MV-4-11 (cell line): ENCODE measurements at regions not wholly inside any gene's neighbourhood (a gene's known extent, or its start where the extent isn't known, plus 50 kb on each side); places are given as distances from the start of the nearest gene placed in this dataset.

Experiments
- DNase-seq: peaks from one replicate; lab custom pipeline; 2025; lab: John Stamatoyannopoulos, UW

DNA sequence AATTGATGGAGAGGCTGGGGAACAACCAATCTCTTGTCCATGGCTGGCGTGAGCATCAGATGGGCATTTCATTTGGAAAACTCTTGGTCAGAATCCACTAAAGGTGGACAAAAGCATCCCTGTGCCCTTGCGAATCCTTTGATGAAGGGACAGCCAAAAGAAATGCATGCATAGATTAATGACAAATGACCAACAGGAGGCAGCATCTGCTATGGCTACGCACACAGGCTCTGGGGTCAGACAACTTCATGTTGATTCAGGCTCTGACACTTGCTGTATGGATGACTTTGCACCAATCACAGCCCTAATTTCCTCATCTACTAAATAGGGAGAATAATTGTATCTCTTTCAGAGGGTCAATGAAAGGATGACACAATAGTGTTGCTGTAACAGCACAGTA lies 117.5 kb downstream of the ASCL4 start:
- DNase-seq, result peak; percentile 32

DNA sequence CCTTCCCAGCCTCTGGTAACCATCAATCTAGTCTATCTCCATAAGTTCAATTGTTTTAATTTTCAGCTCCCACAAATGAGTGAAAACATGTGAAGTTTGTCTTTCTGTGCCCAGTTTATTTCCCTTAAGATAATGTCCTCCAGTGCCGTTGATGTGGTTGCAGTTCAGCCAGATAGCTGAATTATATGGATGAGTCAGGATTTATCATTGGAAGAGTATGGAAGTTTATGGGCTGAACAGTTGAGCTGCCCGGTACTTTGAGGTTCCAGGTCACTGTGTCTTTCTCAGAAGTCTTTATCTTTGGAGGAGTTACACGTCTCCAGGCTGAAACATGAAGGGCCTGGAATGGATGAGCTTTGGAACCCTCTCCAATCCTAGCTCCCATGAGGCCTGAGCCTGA lies 120.1 kb downstream of the ASCL4 start:
- no peak for DNase-seq

DNA sequence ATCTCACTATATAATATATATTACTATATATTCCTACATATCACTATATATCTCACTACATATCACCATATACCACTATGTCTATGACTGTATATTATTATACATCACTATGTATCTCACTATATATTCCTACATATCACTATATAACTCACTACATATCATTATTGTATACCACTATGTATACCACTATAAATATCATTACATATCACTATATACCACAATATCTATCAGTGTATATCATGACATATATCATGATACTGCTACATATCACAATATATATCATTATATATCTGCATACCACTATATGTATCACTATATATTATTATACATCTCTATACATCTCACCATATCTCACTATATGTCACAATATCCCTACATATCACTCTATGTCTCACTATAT lies 121.5 kb downstream of the ASCL4 start:
- DNase-seq, result no peak

DNA sequence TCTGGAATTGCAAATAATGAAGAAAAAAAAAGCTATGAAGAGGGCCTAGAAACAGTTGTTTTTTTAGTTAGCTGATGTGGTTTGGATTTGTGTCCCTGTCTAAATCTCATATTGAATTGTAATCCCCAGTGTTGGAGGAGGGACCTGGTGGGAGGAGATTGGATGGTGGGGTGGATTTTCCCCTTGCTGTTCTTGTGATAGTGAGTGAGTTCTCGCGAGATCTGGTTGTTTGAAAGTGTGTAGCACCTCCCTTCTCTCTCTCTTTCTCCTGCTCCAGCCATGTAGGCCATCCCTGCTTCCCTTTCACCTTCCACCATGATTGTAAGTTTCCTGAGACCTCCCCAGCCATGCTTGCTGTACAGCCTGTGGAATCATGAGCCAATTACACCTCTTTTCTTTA lies 126.1 kb downstream of the ASCL4 start:
- no peak for DNase-seq

DNA sequence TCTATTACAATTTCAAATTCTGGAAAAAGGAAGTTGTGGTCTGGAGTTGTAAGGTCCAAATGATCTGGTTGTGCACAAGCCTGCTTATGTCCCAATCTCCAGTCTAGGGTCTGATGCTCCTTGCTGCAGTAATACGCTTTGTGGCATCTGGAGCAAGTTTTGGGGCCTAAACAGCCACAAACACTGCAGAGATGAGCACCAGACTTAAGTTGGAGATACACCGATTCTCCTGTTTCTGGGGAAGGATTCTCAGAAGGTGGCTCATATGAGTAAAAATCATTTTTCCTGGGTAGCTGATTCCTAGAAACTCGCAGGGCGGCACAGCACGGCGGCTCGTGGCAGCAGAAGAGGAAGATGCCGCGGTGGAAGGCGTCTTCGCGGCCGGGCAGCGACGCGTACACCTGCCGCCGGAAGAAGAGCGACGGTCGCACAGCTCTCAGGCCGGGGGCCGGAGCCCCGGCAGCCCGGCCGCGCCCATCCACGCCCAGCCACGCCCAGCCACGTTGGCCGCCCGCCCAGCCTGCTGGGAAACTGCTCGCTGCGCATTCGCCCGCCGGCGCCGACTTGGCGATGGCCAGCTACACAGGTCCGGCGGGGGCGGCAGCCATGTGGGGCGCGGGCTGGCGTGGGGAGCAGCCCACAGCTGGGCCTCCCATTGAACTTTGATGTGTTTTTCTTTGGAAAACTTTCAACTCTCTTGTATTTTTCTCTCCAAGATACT lies 129.0 kb downstream of the ASCL4 start:
- peak; percentile 80 for DNase-seq

DNA sequence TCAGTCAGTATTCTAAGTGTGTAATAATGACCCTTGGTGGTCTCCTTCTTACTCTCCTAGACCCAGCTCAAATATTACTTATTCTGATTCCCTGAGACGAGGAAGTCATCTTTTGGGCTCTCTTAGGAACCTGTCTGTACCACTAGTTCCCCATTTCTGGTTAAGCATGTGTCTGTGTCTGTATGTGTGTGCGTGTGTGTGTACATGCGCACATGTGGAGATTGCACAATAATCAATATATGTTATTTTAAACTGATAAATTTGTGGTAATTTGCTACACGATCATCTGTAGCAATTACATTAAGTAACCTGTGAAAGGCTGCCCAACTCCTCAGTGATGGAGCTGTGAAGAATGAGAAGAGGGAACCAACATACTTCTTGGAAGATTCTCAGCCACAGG lies 132.2 kb downstream of the ASCL4 start:
- DNase-seq, result peak; percentile 67

DNA sequence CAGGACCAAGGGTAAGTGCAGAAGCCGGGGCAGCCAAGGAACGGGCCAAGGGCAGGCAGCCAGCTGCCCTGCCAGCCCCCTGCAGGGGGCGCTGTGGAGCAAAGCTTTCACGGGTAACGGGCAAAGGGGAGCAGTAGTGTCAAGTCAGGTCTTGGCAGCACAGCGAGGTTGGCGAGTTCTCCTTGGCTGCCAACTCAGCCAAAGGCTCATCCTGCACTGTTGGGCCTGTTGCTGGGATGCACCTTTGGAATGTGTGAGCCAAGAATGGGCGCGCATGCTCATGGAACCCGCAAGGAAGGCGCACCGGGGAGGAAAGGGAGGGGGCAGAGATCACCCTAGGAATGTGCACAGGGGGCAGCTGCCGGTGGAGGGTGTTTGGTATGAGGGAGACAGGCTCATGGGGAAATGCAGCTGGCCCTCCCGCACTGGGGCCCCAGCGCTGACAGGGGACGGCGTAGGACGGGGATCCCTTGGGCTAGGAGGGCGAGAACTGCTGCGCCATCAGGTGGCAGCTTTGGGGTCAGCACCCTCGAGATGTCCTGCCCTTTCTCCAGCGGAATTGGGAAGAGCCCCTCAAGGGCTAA lies 138.0 kb downstream of the ASCL4 start:
- peak; percentile 43 for DNase-seq

DNA sequence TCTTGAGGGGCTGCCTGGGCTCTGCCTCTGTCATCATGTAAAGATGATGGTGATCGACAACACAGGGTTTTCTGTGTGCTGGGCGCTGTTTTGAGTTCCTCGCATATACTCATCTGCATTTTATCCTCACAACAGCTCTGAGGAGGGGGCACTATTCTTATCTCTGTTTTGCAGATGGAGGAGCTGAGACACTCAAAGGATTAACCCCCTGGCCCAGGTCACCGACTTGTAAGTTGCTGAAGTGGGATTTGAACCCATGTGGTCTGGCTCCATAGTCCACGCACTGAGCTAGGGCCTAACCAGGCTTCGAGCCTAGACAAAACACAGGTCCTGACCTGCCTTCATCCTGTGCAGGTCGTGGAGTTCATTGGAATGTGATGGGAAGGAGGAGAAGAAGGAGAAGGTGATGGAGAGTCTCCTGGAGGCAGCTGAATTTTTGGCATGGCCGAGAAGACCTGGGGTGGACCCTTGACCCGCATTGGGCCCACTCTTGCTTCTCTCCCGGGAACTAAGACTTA lies 140.0 kb downstream of the ASCL4 start:
- DNase-seq, result no peak

DNA sequence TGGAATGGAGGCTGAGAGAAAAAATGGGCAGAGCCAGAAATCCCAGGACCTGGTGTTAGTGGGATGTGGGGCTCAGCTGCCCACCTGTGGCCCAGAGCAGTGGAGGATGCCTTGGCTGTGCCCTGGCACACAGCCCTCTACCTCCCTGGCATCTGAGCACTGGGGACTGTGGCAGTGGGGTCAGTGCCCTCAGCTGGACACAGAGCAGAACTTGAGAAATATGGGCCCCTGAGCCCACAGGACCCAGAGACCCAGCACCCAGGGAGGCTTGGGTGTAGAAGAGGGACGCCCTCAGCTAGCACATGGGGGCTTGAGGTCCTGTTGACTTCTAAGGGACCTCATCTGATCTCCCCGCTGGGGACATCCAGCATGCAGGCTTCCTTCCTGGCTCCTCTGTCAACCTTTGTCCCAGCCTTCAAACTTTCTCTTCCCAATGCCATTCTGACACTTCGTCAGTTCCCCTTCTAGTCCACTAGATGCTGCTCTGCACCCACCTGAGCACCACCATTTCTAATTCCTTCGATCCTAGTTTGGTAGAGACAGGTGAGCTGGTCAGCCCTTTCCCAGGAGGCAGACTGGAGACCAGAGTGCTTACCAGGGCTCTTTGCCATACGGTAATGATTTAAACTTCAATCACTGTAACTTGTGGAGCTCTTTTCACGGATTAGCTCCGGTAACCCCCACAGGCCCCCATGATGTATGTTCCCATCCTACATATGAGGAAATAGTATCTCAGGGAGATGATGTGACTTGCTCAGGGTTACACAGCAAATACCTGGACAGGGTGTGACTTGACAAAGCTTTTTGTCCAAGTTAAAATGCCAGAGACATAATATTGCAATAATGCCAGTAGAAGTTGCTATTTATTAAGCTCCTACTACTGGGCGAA lies 143.7 kb downstream of the ASCL4 start:
- DNase-seq, result no peak

DNA sequence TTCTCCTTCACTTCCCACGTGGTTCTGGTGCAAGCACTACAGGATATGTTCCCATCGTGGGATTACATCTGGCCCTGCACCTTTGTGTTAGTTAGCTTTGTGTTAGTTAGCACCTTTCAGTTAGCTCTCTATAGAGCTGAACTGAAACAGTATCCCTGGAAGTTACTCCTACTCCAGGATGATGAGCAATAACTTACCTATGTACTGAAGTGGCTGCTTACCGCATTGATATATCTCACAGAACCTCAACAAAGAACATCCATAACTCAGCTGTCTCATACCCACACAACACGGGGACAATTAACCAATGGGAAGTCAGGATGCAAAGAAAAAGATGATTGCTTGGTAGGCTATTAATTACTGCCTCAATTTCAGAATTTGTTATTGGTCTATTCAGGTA lies 146.6 kb downstream of the ASCL4 start:
- no peak for DNase-seq

DNA sequence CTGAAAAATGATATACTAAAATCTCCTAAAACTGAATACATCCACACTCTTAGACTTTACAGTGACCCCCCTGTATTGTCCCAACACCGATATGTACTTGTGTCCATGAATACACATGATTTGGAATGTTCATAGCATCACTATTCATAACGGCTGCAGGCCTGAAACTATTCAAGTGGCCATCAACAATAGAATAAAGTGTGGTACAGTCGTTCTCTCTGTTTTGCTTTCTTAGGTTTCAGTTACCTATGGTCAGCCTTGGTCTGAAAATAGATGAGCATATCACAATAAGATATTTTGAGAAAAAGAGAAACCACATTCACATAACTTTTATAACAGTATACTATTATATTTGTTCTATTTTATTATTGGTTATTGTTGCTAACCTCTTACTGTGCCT lies 150.6 kb downstream of the ASCL4 start:
- no peak for DNase-seq

DNA sequence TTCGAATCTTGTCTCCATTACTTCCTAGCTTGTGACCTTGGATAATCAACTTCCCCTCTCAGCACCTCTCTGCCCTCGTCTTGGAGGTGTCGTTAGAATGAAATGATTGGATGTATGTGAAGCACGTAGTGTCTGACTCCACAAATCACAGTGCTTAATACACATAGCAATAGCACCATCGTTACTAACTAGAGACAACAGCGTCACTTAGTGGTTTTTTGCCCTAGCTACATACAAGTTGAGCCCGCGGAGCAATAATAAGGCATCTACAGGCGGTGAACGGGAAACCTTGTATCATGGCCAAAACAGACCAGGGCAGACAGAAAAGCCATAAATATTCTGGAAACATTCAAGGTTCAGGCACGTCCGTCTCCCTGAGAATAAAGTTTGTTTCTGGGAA lies 154.9 kb downstream of the ASCL4 start:
- DNase-seq, result no peak

DNA sequence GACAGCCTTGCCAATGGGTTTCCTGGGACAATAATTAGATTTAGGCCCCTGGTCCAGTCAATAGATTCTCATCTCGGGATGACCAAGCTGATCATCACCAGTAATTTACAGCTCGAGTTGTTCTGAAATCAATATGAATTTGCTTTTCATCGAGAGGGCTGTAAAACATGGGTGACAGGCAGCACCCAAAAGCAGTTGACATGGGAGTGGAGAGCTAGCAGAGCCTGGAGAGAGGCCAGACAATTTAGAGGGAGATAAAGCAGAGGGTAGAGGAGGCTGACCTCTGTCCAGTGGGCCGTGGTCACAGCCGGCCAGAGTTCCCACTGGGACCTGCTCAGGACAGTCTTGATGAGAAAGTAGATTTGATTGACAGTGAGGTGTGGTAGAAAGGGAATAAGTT lies 157.3 kb downstream of the ASCL4 start:
- DNase-seq, result no peak

DNA sequence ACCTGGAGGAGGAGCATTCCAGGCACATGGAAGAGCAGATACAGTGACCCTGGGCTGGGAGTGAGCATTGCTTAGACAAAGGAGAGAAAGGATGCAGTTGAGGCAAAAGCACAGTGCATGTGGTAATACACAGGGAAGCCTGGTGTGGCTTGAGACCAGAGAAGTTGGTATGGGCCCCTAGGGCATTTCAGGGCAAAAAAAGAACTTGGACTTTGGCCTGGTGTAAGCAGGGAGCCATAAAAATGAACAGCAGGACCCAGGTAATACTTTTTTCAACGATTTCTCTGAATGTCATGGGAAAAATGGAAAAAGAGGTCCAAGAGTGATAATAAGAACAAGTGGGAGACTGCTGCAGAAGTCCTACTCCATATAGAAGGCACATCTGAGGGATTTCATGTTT lies 163.9 kb downstream of the ASCL4 start:
- DNase-seq, result no peak

DNA sequence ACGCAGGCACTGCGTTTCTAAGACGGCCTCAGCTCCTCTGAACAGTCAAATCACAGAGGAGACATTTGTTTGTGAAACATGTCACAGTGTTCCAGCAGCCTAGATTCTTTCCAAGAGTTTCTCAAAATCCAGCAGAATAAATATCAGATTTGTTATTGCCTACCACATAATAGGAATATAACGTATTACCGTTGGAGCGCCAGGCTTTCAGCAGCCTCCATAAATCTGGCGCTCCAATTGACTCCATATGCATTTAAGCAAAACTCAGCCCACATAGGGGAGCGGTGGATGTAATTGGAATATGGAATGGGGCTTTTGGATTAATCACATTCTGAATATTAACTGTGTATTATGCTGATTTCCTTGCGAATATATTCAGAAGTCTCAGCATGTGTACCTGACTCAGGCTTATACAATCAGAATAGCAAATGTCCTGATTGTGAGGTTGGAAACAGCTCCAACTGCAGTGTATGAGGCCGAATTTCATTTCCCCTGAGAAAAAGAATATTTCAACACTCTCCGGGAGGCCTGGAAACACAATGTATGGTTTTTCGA lies 174.0 kb downstream of the ASCL4 start:
- DNase-seq, result no peak

DNA sequence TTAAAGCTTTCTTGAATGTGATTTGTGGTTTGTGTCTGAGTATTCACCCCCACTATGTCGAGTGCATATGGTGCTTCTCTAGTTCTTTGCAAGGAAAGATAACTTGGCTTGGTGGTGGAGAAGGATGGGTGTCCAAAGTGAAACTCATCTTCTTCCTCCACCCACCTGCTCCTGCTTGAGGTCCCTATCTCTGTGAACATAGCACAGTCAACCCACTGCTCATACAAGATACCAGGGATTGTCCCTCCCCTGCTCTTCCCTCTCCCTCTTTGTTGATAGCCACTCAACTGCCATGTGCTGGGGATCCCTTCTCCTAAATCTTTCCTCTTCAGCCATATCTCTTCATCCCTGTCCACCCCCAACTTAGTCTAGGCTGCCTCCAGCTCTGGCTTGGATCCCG lies 176.5 kb downstream of the ASCL4 start:
- no peak for DNase-seq

DNA sequence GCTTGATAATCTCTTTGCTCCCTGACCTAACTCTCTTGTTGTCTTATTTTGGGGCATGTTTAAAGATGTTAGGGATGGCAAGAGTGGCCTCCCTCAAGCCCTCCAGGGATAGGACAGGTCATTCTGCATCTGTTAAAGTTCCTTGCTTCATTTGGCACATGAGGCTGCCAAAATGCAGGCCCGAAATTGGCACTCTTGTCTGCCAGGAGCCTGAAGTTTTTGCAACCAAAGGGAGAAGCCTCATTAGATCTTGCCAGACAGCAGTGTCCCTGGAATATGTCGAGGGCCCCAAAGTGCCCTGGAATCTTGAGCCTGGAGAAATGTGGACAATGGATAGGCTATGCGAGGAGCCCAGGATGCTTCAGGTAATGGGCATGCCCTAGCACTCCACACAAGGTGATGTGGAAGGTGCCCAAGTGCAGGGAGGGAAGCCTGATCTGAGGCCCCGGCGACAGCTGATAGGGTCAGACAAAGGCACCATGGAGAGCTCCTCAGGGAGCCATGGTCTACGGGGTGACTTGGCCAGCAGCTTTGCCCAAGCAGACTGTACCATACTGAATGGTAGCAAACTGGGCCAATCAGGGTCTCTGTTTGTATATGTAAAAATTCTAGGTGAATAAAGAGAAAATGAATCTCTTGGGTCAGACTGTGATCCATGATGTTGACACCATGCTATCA lies 173.0 kb upstream of the WSCD2 start:
- no peak for DNase-seq

DNA sequence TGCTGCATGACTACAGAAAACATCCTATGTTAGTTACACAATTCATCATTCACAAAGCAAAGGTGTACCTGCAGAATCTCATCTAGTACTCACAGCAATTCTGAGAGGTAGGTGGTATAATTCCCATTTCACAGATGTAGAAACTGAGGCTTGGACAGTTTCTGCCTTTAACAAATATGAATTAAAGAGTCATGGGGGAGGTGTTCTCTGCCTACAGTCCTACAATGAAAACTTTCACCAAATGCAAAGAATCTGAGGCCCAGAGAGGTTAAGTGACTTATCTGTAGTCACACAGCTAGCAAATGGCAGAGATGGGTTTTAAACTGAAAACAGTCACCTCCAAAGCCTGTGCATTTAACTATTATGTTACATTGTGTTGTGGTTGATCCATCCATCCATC lies 171.6 kb upstream of the WSCD2 start:
- DNase-seq, result no peak

DNA sequence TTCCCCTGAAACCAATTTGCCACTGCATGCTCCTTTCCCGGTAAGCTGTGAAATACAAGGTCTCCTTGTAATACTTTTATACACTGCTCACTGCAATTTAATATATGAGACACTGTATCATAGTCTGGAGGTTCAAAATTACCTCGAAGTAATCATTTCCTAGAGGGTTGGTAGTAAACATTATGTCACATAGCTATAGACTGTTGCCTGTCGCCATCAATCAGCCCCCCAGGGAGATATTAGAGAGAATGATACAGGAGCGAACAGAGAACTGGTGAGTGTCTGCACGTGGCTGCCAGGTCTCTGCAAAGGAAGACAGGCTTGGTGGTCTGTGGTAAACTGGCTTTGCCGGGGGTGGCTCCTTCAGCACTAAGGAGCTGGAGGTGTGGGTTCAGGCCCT lies 165.5 kb upstream of the WSCD2 start:
- DNase-seq, result no peak

DNA sequence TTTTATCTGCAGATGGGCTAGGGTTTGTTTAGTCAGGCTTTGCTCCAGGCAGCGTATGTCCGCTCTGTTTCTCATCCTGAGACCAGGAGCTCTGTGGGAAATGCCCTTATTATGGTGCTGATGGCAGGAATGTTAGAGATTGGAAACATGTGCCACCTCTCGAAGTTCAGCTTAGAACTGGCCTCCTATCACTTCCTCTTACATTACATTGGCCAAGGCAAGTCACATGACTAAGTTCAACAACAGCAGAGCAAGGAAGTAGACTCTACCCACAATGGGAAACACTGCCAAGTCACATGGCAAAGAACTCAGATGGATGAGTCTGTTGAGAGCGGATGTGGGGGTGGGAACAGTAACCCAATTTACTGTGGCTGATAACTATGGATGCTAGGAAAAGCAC lies 161.9 kb upstream of the WSCD2 start:
- peak; percentile 20 for DNase-seq

DNA sequence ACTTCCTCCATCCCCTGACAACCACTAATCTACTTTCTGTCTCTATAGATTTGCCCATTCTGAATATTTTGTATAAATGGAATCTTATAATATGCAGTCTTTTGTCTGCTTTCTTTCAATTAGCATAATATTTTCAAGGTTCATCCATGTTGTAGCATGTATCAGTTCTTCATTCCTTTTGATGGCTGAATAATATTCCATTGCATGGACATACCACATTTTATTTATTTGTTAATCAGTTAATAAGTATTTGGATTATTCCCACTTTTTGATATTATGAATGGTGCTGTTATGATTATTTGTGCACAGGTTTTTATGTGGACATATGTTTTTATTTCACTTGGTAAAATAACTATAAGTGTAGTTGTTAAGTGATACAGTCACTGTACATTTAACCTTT lies 155.1 kb upstream of the WSCD2 start:
- no peak for DNase-seq

DNA sequence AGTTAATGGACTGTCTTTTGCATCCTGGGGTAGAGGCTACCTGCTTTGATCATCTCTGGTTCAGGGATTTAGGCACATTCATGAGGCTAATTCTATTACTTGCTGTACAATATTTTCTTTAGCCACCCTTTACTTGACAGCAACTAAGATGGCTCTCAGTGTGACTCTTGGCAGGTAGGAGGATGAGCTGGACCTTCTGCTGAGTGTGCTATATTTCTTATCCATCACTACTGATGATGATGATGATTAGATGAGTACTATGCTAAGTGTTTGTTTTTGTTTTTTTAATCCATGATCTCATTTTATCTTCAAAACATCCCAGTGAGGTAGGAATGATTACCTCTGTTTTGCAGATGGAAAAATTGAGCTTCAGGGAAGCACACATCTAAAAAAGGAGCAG lies 152.8 kb upstream of the WSCD2 start:
- no peak for DNase-seq
